SK-N-SH (cell line): ENCODE measurements at regions not wholly inside any gene's neighbourhood (a gene's known extent, or its start where the extent isn't known, plus 50 kb on each side); places are given as distances from the start of the nearest gene placed in this dataset.

ENCODE experiments used
- CTCF ChIP-seq: fragments of 200-600 bp; sonication (generic); IDR thresholded peaks from 2 replicates; pipeline ENCODE4 v1.6.1; 2017; ENCODE audit warnings: antibody characterized with exemption, mild to moderate bottlenecking, moderate library complexity
- FOSL2 ChIP-seq: IDR thresholded peaks from 2 replicates; pipeline ENCODE4 v1.4.0; 2012; ENCODE audit warnings: low read depth, mild to moderate bottlenecking, moderate library complexity, borderline replicate concordance
- FOXM1 ChIP-seq: IDR thresholded peaks from 2 replicates; pipeline ENCODE4 v1.4.0; 2012; ENCODE audit warnings: low read depth, mild to moderate bottlenecking
- JUND ChIP-seq: IDR thresholded peaks from 2 replicates; pipeline ENCODE4 v1.4.0; 2012
- POLR2AphosphoS5 ChIP-seq: IDR thresholded peaks from 2 replicates; pipeline ENCODE4 v1.6.1; 2012; ENCODE audit warnings: low read depth, low read length
- RCOR1 ChIP-seq: fragments of 150-350 bp; IDR thresholded peaks from 2 replicates; pipeline ENCODE4 v1.6.1; 2017; ENCODE audit warnings: antibody characterized with exemption, low read length
- RFX5 ChIP-seq: IDR thresholded peaks from 2 replicates; pipeline ENCODE4 v1.6.1; 2012; ENCODE audit warnings: mild to moderate bottlenecking, improper control_type of control experiment, low read length
- RXRA ChIP-seq: IDR thresholded peaks from 2 replicates; pipeline ENCODE4 v1.4.0; 2012; ENCODE audit warnings: low read depth, mild to moderate bottlenecking, borderline replicate concordance
- TAF1 ChIP-seq: IDR thresholded peaks from 2 replicates; pipeline ENCODE4 v1.6.1; 2012; ENCODE audit warnings: low read depth, mild to moderate bottlenecking, low read length, moderate library complexity, borderline replicate concordance
- TEAD4 ChIP-seq: IDR thresholded peaks from 2 replicates; pipeline ENCODE4 v1.4.0; 2012; ENCODE audit warnings: mild to moderate bottlenecking, borderline replicate concordance; ENCODE audit not compliant: insufficient read depth

- TF ChIP-seq CTCF, result no peak
- no peak for TF ChIP-seq RCOR1
- no peak for TF ChIP-seq TAF1
- no peak for TF ChIP-seq POLR2AphosphoS5
- no peak for TF ChIP-seq FOSL2
- TF ChIP-seq RXRA, result no peak
- TF ChIP-seq FOXM1, result no peak
- no peak for TF ChIP-seq TEAD4
- no peak for TF ChIP-seq JUND
- TF ChIP-seq RFX5, result no peak
Observed at GRCh38 chr20:47870475-47870874, 85.2 kb upstream of the SULF2 start.
